Activated T-cell treated with anti-CD3 and anti-CD28 coated beads, Interleukin-2, amount 50 U/mL, for 72 hours (primary cell): ENCODE measurements at regions not wholly inside any gene's neighbourhood (a gene's known extent, or its start where the extent isn't known, plus 50 kb on each side); places are given as distances from the start of the nearest gene placed in this dataset.

Experiments
- ATAC-seq, 2 donors: fragments of 150-1000 bp; cut with Tn5 transposase; replicated peaks in 1 of 2; 2 replicates each; pipeline ENCODE4 v1.10.0; 2021; ENCODE audit warnings: moderate library complexity in 2 of 2, mild to moderate bottlenecking in 1 of 2
- DNase-seq, 2 donors: peaks; one replicate each; pipeline ENCODE4 v3.0.0; 2021 to 2022; ENCODE audit warnings: mixed read lengths in 1 of 2
- H3K27ac Mint-ChIP-seq: one replicate; pipeline ENCODE4 v1.8.0; 2022; ENCODE audit warnings: mild to moderate bottlenecking, moderate library complexity, mixed read lengths
- H3K27me3 Mint-ChIP-seq: one replicate; pipeline ENCODE4 v1.8.0; 2022; ENCODE audit warnings: low read depth, mixed read lengths
- H3K36me3 Mint-ChIP-seq, 2 donors: one replicate each; pipeline ENCODE4 v1.8.0; 2022; ENCODE audit warnings: mixed read lengths in 2 of 2, mild to moderate bottlenecking in 1 of 2; ENCODE audit not compliant: insufficient read depth in 2 of 2
- H3K4me1 Mint-ChIP-seq: one replicate; pipeline ENCODE4 v1.8.0; 2022; ENCODE audit warnings: low read depth, mixed read lengths
- H3K4me3 Mint-ChIP-seq, 2 donors: one replicate each; pipeline ENCODE4 v1.8.0; 2022; ENCODE audit warnings: mild to moderate bottlenecking in 2 of 2, mixed read lengths in 2 of 2, moderate library complexity in 2 of 2
- H3K9me3 Mint-ChIP-seq, 2 donors: one replicate each; pipeline ENCODE4 v1.8.0; 2022; ENCODE audit warnings: mixed read lengths in 2 of 2

GRCh38 chr20:39283464-39283863 lies 321.3 kb downstream of the DHX35 start:
- no peaks in the 10 kb centered on the region for H3K9me3 Mint-ChIP-seq
- no peak overlapping the region for H3K4me3 Mint-ChIP-seq
- no peaks in the 10 kb centered on the region for H3K4me1 Mint-ChIP-seq
- no peaks in the 10 kb centered on the region for H3K36me3 Mint-ChIP-seq
- H3K27me3 Mint-ChIP-seq, result peaks cover 9% of the 10 kb centered on the region
- ATAC-seq (no peak), DNase-seq (no peak)
- H3K27ac Mint-ChIP-seq, result no peak overlapping the region

GRCh38 chr20:39282619-39283092 lies 320.5 kb downstream of the DHX35 start:
- no peaks in the 10 kb centered on the region for H3K36me3 Mint-ChIP-seq
- H3K4me1 Mint-ChIP-seq, result no peaks in the 10 kb centered on the region
- DNase-seq, result no peak
- H3K27ac Mint-ChIP-seq, result no peak overlapping the region
- H3K27me3 Mint-ChIP-seq, result peaks cover 9% of the 10 kb centered on the region
- H3K4me3 Mint-ChIP-seq, result no peak overlapping the region
- ATAC-seq, result no peak
- no peaks in the 10 kb centered on the region for H3K9me3 Mint-ChIP-seq

- H3K27me3 Mint-ChIP-seq, result peaks cover 9% of the 10 kb centered on the region
- no peaks in the 10 kb centered on the region for H3K36me3 Mint-ChIP-seq
- no peak overlapping the region for H3K27ac Mint-ChIP-seq
- ATAC-seq (no peak), DNase-seq (no peak)
- peaks cover 1 to 2% of the 10 kb centered on the region in 2 donors for H3K9me3 Mint-ChIP-seq
- no peaks in the 10 kb centered on the region for H3K4me1 Mint-ChIP-seq
- no peak overlapping the region for H3K4me3 Mint-ChIP-seq
Observed at GRCh38 chr20:39280875-39281274, 318.7 kb downstream of the DHX35 start.

GRCh38 chr20:39278230-39278788 lies 316.2 kb downstream of the DHX35 start:
- H3K27me3 Mint-ChIP-seq, result peaks cover 9% of the 10 kb centered on the region
- ATAC-seq (no peak), DNase-seq (no peak)
- no peaks in the 10 kb centered on the region for H3K36me3 Mint-ChIP-seq
- H3K9me3 Mint-ChIP-seq, result peaks cover 1 to 2% of the 10 kb centered on the region in 2 donors
- H3K4me1 Mint-ChIP-seq, result no peaks in the 10 kb centered on the region
- H3K4me3 Mint-ChIP-seq, result no peak overlapping the region
- H3K27ac Mint-ChIP-seq, result no peak overlapping the region

- Mint-ChIP-seq H3K9me3 (peaks cover 1 to 2% of the 10 kb centered on the region in 2 donors), H3K4me3 (no peak overlapping the region), H3K36me3 (no peaks in the 10 kb centered on the region), H3K4me1 (no peaks in the 10 kb centered on the region), H3K27ac (no peak overlapping the region), H3K27me3 (no peaks in the 10 kb centered on the region)
- ATAC-seq (no peak), DNase-seq (no peak)
Observed at GRCh38 chr20:39277185-39277584, 315.0 kb downstream of the DHX35 start.

GRCh38 chr20:39270837-39271604 lies 308.9 kb downstream of the DHX35 start:
- DNase-seq (no peak), ATAC-seq (no peak)
- no peaks in the 10 kb centered on the region for H3K27me3 Mint-ChIP-seq
- H3K27ac Mint-ChIP-seq, result no peak overlapping the region
- no peaks in the 10 kb centered on the region for H3K9me3 Mint-ChIP-seq
- no peaks in the 10 kb centered on the region for H3K36me3 Mint-ChIP-seq
- no peak overlapping the region for H3K4me3 Mint-ChIP-seq
- H3K4me1 Mint-ChIP-seq, result no peaks in the 10 kb centered on the region

- Mint-ChIP-seq H3K27me3 (no peaks in the 10 kb centered on the region), H3K9me3 (no peaks in the 10 kb centered on the region), H3K27ac (no peak overlapping the region), H3K4me3 (no peak overlapping the region), H3K36me3 (no peaks in the 10 kb centered on the region), H3K4me1 (no peaks in the 10 kb centered on the region)
- ATAC-seq (no peak), DNase-seq (no peak)
Observed at GRCh38 chr20:39269493-39270217, 307.5 kb downstream of the DHX35 start.

GRCh38 chr20:39268981-39269461 lies 306.9 kb downstream of the DHX35 start:
- H3K4me3 Mint-ChIP-seq, result no peak overlapping the region
- DNase-seq (peak; percentile 50 to 64), ATAC-seq (peak; percentile 66)
- no peaks in the 10 kb centered on the region for H3K27me3 Mint-ChIP-seq
- H3K9me3 Mint-ChIP-seq, result no peaks in the 10 kb centered on the region
- no peak overlapping the region for H3K27ac Mint-ChIP-seq
- H3K4me1 Mint-ChIP-seq, result no peaks in the 10 kb centered on the region
- no peaks in the 10 kb centered on the region for H3K36me3 Mint-ChIP-seq

- no peak overlapping the region for H3K4me3 Mint-ChIP-seq
- H3K4me1 Mint-ChIP-seq, result no peaks in the 10 kb centered on the region
- DNase-seq (no peak), ATAC-seq (no peak)
- no peaks in the 10 kb centered on the region for H3K36me3 Mint-ChIP-seq
- H3K27ac Mint-ChIP-seq, result no peak overlapping the region
- H3K9me3 Mint-ChIP-seq, result no peaks in the 10 kb centered on the region
- H3K27me3 Mint-ChIP-seq, result no peaks in the 10 kb centered on the region
Observed at GRCh38 chr20:39268491-39268951, 306.4 kb downstream of the DHX35 start.

- H3K36me3 Mint-ChIP-seq, result no peaks in the 10 kb centered on the region
- DNase-seq, result no peak
- H3K4me1 Mint-ChIP-seq, result no peaks in the 10 kb centered on the region
- no peaks in the 10 kb centered on the region for H3K27me3 Mint-ChIP-seq
- H3K27ac Mint-ChIP-seq, result no peak overlapping the region
- H3K4me3 Mint-ChIP-seq, result no peak overlapping the region
- ATAC-seq, result no peak
- H3K9me3 Mint-ChIP-seq, result no peaks in the 10 kb centered on the region
Observed at GRCh38 chr20:39266989-39267388, 304.8 kb downstream of the DHX35 start.

GRCh38 chr20:39264506-39265172 lies 302.5 kb downstream of the DHX35 start:
- ATAC-seq, result peak; percentile 22 to 51
- no peaks in the 10 kb centered on the region for H3K27me3 Mint-ChIP-seq
- no peak overlapping the region for H3K4me3 Mint-ChIP-seq
- H3K9me3 Mint-ChIP-seq, result no peaks in the 10 kb centered on the region
- peak; percentile 39 to 46 for DNase-seq
- H3K4me1 Mint-ChIP-seq, result no peaks in the 10 kb centered on the region
- H3K27ac Mint-ChIP-seq, result peak overlapping the region; percentile 55
- H3K36me3 Mint-ChIP-seq, result no peaks in the 10 kb centered on the region

GRCh38 chr20:39263076-39263475 lies 300.9 kb downstream of the DHX35 start:
- Mint-ChIP-seq H3K4me1 (no peaks in the 10 kb centered on the region), H3K36me3 (no peaks in the 10 kb centered on the region), H3K9me3 (no peaks in the 10 kb centered on the region), H3K27ac (no peak overlapping the region), H3K27me3 (no peaks in the 10 kb centered on the region), H3K4me3 (no peak overlapping the region)
- no peak for ATAC-seq
- DNase-seq, result no peak

- no peak overlapping the region for H3K27ac Mint-ChIP-seq
- no peaks in the 10 kb centered on the region for H3K9me3 Mint-ChIP-seq
- no peak overlapping the region for H3K4me3 Mint-ChIP-seq
- ATAC-seq (no peak), DNase-seq (no peak)
- H3K27me3 Mint-ChIP-seq, result no peaks in the 10 kb centered on the region
- H3K36me3 Mint-ChIP-seq, result no peaks in the 10 kb centered on the region
- no peaks in the 10 kb centered on the region for H3K4me1 Mint-ChIP-seq
Observed at GRCh38 chr20:39259808-39260207, 297.7 kb downstream of the DHX35 start.
